ENCODE measurements at regions not wholly inside any gene's neighbourhood (a gene's known extent, or its start where the extent isn't known, plus 50 kb on each side); places are given as distances from the start of the nearest gene placed in this dataset.

DNA sequence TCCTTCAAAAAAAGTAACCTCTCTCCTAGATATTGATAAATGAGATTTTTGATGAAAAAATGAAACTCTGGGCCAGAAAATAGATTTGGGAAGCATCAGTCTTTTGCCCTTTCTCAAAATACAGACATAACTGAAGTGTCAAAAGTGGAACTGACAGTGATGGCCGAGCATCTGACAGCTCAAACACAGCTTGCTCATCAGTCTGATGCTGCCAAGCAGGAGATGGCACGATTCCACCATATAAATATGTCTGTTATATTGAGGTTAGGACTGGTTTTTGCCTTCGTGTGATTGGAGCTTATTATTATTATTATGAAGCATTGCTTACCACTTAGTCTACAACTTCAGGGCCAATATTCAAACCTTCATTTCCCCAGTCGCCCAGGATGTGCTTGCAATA, 152.6 kb upstream of the EPHA3 start:
- TF ChIP-seq RARB (CRISPR knock-in tag; IDR thresholded peaks at IDR 0.05) = no peak
- TF ChIP-seq, protein P1, sequence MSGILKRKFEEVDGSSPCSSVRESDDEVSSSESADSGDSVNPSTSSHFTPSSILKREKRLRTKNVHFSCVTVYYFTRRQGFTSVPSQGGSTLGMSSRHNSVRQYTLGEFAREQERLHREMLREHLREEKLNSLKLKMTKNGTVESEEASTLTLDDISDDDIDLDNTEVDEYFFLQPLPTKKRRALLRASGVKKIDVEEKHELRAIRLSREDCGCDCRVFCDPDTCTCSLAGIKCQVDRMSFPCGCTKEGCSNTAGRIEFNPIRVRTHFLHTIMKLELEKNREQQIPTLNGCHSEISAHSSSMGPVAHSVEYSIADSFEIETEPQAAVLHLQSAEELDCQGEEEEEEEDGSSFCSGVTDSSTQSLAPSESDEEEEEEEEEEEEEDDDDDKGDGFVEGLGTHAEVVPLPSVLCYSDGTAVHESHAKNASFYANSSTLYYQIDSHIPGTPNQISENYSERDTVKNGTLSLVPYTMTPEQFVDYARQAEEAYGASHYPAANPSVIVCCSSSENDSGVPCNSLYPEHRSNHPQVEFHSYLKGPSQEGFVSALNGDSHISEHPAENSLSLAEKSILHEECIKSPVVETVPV (CRISPR knock-in tag; IDR thresholded peaks at IDR 0.05) = no peak
- no peak for TF ChIP-seq ARNTL (CRISPR knock-in tag; IDR thresholded peaks at IDR 0.05; ENCODE audit: borderline replicate concordance, low read depth)
- no peak for TF ChIP-seq GLIS3 (CRISPR knock-in tag; IDR thresholded peaks at IDR 0.05)
- no peak for ATAC-seq

DNA sequence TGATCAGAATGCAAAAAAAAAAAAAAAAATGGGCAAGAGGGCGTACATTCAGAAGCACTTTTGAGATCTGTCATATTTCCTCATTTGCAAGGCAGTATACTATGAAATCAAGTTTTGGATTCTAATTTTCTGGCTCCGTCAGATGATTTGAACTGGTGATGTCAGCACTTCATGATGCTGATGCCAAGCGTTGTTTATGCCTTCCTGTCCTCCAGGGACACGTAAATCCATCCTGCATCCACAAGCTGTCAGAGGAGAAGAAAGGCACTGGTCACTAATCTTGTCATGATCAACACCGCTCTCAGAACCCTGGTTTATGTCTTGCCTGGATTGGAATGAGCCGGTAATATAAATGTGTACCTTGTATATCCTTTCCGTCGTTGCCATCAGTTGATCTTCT, 152.1 kb upstream of the EPHA3 start:
- no peak for ATAC-seq
- TF ChIP-seq TOX (CRISPR knock-in tag; IDR thresholded peaks at IDR 0.05; ENCODE audit: borderline replicate concordance) (no peak), PPARA (CRISPR knock-in tag; IDR thresholded peaks at IDR 0.05; ENCODE audit: borderline replicate concordance) (no peak), ZNF8 (CRISPR knock-in tag; IDR thresholded peaks at IDR 0.05) (no peak), BACH2 (CRISPR knock-in tag; IDR thresholded peaks at IDR 0.05; ENCODE audit: borderline replicate concordance) (no peak), CSDC2 (CRISPR knock-in tag; IDR thresholded peaks at IDR 0.05) (no peak), ZNF565 (CRISPR knock-in tag; conservative IDR thresholded peaks at IDR 0.05; ENCODE audit: low read depth) (no peak), ZC3H10 (CRISPR knock-in tag; IDR thresholded peaks at IDR 0.05) (no peak), SNAI2 (CRISPR knock-in tag; IDR thresholded peaks at IDR 0.05) (no peak), RARB (CRISPR knock-in tag; IDR thresholded peaks at IDR 0.05) (no peak), ISL1 (CRISPR knock-in tag; IDR thresholded peaks at IDR 0.05) (no peak), ZNF70 (CRISPR knock-in tag; IDR thresholded peaks at IDR 0.05) (no peak), GLIS3 (CRISPR knock-in tag; IDR thresholded peaks at IDR 0.05) (no peak), OSR1 (CRISPR knock-in tag; IDR thresholded peaks at IDR 0.05) (no peak)
- TF ChIP-seq, protein P2, sequence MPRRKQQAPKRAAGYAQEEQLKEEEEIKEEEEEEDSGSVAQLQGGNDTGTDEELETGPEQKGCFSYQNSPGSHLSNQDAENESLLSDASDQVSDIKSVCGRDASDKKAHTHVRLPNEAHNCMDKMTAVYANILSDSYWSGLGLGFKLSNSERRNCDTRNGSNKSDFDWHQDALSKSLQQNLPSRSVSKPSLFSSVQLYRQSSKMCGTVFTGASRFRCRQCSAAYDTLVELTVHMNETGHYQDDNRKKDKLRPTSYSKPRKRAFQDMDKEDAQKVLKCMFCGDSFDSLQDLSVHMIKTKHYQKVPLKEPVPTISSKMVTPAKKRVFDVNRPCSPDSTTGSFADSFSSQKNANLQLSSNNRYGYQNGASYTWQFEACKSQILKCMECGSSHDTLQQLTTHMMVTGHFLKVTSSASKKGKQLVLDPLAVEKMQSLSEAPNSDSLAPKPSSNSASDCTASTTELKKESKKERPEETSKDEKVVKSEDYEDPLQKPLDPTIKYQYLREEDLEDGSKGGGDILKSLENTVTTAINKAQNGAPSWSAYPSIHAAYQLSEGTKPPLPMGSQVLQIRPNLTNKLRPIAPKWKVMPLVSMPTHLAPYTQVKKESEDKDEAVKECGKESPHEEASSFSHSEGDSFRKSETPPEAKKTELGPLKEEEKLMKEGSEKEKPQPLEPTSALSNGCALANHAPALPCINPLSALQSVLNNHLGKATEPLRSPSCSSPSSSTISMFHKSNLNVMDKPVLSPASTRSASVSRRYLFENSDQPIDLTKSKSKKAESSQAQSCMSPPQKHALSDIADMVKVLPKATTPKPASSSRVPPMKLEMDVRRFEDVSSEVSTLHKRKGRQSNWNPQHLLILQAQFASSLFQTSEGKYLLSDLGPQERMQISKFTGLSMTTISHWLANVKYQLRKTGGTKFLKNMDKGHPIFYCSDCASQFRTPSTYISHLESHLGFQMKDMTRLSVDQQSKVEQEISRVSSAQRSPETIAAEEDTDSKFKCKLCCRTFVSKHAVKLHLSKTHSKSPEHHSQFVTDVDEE (CRISPR knock-in tag; IDR thresholded peaks at IDR 0.05) = no peak
- TF ChIP-seq, protein P1 (CRISPR knock-in tag; IDR thresholded peaks at IDR 0.05) = no peak
- TF ChIP-seq, protein P3, sequence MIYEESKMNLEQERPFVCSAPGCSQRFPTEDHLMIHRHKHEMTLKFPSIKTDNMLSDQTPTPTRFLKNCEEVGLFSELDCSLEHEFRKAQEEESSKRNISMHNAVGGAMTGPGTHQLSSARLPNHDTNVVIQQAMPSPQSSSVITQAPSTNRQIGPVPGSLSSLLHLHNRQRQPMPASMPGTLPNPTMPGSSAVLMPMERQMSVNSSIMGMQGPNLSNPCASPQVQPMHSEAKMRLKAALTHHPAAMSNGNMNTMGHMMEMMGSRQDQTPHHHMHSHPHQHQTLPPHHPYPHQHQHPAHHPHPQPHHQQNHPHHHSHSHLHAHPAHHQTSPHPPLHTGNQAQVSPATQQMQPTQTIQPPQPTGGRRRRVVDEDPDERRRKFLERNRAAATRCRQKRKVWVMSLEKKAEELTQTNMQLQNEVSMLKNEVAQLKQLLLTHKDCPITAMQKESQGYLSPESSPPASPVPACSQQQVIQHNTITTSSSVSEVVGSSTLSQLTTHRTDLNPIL (CRISPR knock-in tag; IDR thresholded peaks at IDR 0.05; ENCODE audit: low read depth) = no peak

DNA sequence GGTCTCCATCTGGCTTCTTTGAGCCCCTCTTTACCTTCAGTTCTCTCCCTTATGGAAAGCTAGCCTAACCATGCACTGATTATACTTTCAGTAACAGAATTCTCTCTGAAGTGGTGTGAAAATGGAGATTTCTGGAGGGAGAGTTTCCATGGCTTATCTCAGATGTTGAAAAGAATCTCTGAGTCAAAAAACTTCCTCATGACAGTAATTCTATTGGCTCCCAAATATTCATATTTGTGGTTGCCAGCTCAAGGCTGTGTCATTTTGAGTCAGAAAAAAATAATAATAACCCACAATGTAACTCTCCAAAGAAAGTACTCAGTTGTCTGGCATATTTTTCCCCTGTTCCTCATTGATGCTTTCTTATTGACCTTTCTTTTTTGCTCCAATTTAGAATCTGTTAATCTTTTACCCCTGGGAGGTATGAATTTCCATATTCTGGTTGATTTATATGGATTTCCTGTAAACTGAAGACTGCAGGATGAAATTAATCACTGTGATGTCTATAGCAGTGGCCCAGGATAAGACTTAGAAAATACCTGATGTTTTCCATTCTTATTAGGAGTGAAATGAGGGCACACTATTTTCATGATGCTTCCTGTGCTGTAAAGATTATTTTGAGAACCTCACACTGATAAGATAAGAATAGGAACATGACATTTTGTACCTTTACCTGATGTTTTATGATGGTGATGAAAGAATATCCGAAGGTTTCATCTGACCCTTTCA, 149.5 kb upstream of the EPHA3 start:
- ATAC-seq = no peak; the same call in 2 of the 3 replicates

DNA sequence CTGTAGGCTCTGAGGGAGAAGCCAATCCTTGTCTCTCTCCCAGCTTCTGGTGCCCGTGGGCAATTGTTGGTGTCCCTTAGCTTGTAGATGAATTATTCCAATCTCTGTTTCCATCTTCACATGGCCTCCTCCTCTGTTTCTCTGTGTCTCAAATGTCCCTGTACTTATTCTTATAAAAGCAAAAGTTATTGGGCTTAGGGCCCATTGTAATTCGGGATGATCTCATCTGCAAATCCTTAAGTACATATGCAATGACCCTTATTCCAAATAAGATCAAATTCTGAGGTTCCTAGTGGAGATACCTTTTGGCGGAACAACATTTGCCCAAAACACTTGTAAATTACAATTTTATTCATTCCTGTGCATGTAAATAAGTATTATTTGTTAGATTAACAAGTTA, 147.4 kb upstream of the EPHA3 start:
- no peak for TF ChIP-seq CSDC2 (CRISPR knock-in tag; IDR thresholded peaks at IDR 0.05)
- TF ChIP-seq GLIS3 (CRISPR knock-in tag; IDR thresholded peaks at IDR 0.05) = no peak
- no peak for TF ChIP-seq BACH2 (CRISPR knock-in tag; IDR thresholded peaks at IDR 0.05; ENCODE audit: borderline replicate concordance)
- TF ChIP-seq ZNF70 (CRISPR knock-in tag; IDR thresholded peaks at IDR 0.05) = no peak
- TF ChIP-seq, protein P3 (CRISPR knock-in tag; IDR thresholded peaks at IDR 0.05; ENCODE audit: low read depth) = no peak
- TF ChIP-seq TOX (CRISPR knock-in tag; IDR thresholded peaks at IDR 0.05; ENCODE audit: borderline replicate concordance) = no peak
- no peak for TF ChIP-seq ZFP30 (CRISPR knock-in tag; IDR thresholded peaks at IDR 0.05)
- no peak for ATAC-seq

More for the DNA sequence above, 149.5 kb upstream of the EPHA3 start:
- TF ChIP-seq ZNF70 (CRISPR knock-in tag; IDR thresholded peaks at IDR 0.05) (no peak), ZNF8 (CRISPR knock-in tag; IDR thresholded peaks at IDR 0.05) (no peak)

All from SK-N-SH treated with all-trans-retinoic acid at 6 μM for 48 hours (cell line).